NCI-H1417 (cell line): ENCODE measurements at regions not wholly inside any gene's neighbourhood (a gene's known extent, or its start where the extent isn't known, plus 50 kb on each side); places are given as distances from the start of the nearest gene placed in this dataset.

ENCODE experiments used
- DNase-seq, 3 experiments: peaks; one replicate each; lab custom pipeline; 2025; lab: John Stamatoyannopoulos, UW

GRCh38 chr1:95167503-95167902, 50.3 kb downstream of the TLCD4 start:
- DNase-seq = peak in 1 of 3 experiments; percentile 51

GRCh38 chr1:95168028-95168427, 50.9 kb downstream of the TLCD4 start:
- no peak for DNase-seq

DNA sequence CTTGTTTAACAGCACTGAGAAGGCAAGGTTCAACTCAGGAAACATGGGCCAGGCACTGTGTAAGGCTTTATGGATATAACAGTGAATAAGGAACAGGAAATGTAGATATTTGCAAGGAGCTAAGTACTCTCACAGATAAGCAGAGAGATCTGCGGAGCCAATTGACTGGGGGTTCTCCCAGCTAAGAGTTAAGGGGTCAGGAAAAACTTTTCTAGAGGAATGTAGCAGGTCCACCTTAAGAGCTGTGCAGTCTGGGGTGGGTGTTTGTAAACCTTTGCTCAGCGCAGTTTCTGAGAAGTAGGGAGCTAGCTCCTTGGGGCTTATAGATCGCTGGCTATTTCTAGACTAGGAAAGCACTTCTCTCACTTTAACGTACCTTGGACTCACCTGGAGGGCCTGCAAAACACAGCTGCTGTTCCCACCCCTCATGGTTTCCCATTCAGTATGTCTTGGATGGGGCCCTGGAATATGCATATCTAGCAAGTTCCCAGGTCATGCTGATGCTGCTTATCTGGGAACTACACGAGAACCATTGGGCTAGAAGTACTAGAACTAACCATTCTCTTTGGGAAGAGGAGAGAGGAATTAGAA, 51.7 kb downstream of the TLCD4 start:
- no peak for DNase-seq

DNA sequence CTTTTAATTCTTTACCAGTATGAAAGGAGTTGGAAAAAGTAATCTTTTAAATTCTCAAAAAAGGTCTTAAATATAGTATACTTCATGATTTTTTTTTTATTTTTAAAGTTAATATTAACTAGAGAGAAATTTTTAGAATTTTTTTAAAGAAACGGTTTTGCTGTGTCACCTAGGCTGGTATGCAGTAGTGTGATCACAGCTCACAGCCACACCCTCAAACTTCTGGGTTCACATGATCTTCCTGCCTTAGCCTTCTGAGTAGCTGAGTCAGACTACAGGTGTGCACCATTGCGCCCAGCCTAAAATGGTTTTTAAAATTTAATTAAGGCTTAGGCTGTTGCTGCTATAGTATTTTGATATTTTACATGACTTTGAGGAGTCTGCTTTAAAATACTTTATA, 52.4 kb downstream of the TLCD4 start:
- DNase-seq = no peak

- DNase-seq = no peak
Observed at GRCh38 chr1:95171270-95172245, 54.4 kb downstream of the TLCD4 start.

DNA sequence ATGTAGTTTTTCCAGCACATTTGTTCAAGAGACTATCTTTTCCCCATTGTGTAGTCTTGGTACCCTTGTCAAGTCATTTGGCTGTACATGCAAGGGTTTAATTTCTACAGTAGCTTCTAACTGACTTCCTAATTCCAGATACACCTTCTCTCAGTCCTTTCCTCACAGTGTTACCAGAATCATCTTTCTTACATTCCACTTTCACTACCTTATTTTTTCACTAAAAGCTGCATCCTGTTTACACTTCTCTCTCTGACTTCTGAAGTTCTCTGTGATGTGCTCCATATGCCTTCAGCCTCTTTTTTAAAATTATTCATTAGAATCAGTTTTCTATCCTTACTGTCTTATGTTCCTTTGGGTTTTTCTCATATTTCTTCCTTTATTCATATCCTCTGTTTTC, 57.1 kb upstream of the RWDD3 start:
- DNase-seq = no peak

DNA sequence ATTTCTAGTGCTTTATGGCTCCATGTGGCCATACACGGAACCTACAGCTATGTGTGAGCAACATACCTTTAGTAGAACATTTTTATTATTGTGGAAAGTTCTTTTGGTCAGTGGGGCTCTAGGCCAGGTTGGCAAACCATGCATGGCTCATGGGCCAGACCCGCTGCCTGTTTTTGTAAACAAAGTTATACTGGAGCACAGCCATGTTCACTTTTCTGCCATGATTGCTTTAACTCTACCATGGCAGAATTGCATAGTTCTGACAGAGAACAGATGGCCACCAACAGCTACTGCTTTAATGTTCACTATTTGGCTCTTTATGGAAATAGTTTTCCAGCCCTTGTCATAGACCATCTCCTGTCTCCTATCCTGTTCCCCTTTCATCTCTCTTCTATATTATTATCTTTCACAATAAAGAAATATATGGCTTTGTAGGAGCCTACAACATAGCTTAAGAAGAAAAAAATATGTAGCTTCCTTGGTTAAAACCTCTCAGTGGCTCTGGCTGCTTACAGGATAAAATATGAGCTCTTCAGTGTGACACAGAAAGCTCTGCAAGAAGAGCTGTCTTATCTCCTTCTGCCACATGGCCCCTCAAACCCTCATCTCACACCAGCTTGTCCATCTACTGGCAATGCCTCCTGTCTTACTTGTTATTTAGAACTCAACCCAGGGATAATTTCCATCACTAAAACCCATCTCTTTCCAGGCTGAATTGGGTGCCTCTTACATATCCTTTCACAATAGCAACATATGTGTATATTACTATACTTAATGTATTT, 54.6 kb upstream of the RWDD3 start:
- no peak for DNase-seq

DNA sequence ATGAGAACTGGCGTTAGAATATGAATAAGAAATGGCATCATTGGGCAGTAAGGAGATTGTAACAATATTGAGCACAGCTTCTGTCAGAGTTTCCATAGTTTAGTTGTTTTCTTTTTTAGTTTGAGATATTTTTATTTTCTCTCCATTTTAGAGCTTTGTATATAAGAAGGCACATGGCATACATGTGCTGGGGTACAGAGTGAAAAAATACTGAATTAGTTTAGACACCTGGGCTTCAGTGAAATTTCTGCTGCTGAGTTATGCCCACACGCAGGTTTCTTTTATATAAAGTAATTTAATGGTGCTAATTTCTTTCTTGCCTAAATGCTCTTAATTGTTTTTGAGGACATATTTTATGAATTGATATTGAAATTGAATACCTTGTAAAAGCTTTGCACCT, 53.6 kb upstream of the RWDD3 start:
- no peak for DNase-seq

DNA sequence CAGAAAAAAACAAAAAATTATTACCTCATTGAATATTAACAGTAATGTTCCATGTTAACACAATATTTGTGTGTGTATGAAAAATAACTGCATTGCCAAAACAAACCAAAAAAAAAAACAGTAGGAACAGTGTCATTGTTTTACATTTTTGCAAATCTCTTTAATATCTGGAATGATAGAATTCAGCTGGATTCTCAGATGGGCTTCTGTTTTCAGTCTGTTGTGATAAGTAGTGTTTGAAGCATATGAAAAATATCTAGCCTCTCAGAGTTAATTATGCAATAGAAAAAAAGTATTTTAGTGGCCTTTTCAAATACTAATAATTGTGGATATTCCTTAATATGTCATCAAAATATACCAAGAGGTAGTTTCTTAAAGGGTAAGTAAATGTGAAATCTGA, 52.9 kb upstream of the RWDD3 start:
- DNase-seq = no peak

GRCh38 chr1:95183952-95184351, 50.1 kb upstream of the RWDD3 start:
- no peak for DNase-seq
